Activated naive CD4-positive, alpha-beta T cell treated with anti-CD3 and anti-CD28 coated beads, Interleukin-2, amount 50 U/mL, for 24 hours (primary cell): ENCODE measurements at regions not wholly inside any gene's neighbourhood (a gene's known extent, or its start where the extent isn't known, plus 50 kb on each side); places are given as distances from the start of the nearest gene placed in this dataset.
A peak's percentile ranks its signal among the peaks of the same experiment; 100 is the strongest.

Experiments used
- H3K27ac Mint-ChIP-seq: one replicate; pipeline ENCODE4 v1.8.0; 2021; ENCODE audit warnings: mild to moderate bottlenecking, mixed read lengths
- H3K27me3 Mint-ChIP-seq: one replicate; pipeline ENCODE4 v1.8.0; 2021; ENCODE audit warnings: mixed read lengths
- H3K36me3 Mint-ChIP-seq: one replicate; pipeline ENCODE4 v1.8.0; 2021; ENCODE audit warnings: mixed read lengths
- H3K4me1 Mint-ChIP-seq: one replicate; pipeline ENCODE4 v1.8.0; 2021; ENCODE audit warnings: mixed read lengths
- H3K4me3 Mint-ChIP-seq: one replicate; pipeline ENCODE4 v1.8.0; 2021; ENCODE audit warnings: mild to moderate bottlenecking, mixed read lengths
- H3K9me3 Mint-ChIP-seq: one replicate; pipeline ENCODE4 v1.8.0; 2021; ENCODE audit warnings: mixed read lengths

GRCh38 chr13:103224804-103225203 lies 158.6 kb upstream of the SLC10A2 start:
- Mint-ChIP-seq H3K9me3 (peaks cover 9% of the 10 kb centered on the region), H3K4me1 (no peaks in the 10 kb centered on the region), H3K4me3 (no peak overlapping the region), H3K27ac (no peak overlapping the region), H3K27me3 (no peaks in the 10 kb centered on the region), H3K36me3 (no peaks in the 10 kb centered on the region)

- no peak overlapping the region for H3K27ac Mint-ChIP-seq
- no peaks in the 10 kb centered on the region for H3K4me1 Mint-ChIP-seq
- H3K4me3 Mint-ChIP-seq: no peak overlapping the region
- H3K27me3 Mint-ChIP-seq: no peaks in the 10 kb centered on the region
- no peaks in the 10 kb centered on the region for H3K36me3 Mint-ChIP-seq
- peaks cover 4% of the 10 kb centered on the region for H3K9me3 Mint-ChIP-seq
Measured at GRCh38 chr13:103222683-103223082, 156.5 kb upstream of the SLC10A2 start.

GRCh38 chr13:103218253-103218652 lies 152.0 kb upstream of the SLC10A2 start:
- Mint-ChIP-seq H3K27me3 (no peaks in the 10 kb centered on the region), H3K4me3 (no peak overlapping the region), H3K4me1 (no peaks in the 10 kb centered on the region), H3K27ac (no peak overlapping the region), H3K36me3 (no peaks in the 10 kb centered on the region), H3K9me3 (no peaks in the 10 kb centered on the region)

- no peaks in the 10 kb centered on the region for H3K27me3 Mint-ChIP-seq
- no peak overlapping the region for H3K27ac Mint-ChIP-seq
- H3K4me1 Mint-ChIP-seq: no peaks in the 10 kb centered on the region
- H3K9me3 Mint-ChIP-seq: no peaks in the 10 kb centered on the region
- H3K36me3 Mint-ChIP-seq: no peaks in the 10 kb centered on the region
- no peak overlapping the region for H3K4me3 Mint-ChIP-seq
Measured at GRCh38 chr13:103213152-103213551, 146.9 kb upstream of the SLC10A2 start.

GRCh38 chr13:103210348-103210747 lies 144.1 kb upstream of the SLC10A2 start:
- no peaks in the 10 kb centered on the region for H3K9me3 Mint-ChIP-seq
- no peaks in the 10 kb centered on the region for H3K27me3 Mint-ChIP-seq
- no peaks in the 10 kb centered on the region for H3K36me3 Mint-ChIP-seq

GRCh38 chr13:103203735-103204330 lies 137.6 kb upstream of the SLC10A2 start:
- no peak overlapping the region for H3K4me3 Mint-ChIP-seq
- H3K27me3 Mint-ChIP-seq: no peaks in the 10 kb centered on the region
- no peak overlapping the region for H3K27ac Mint-ChIP-seq
- peaks cover 4% of the 10 kb centered on the region for H3K9me3 Mint-ChIP-seq
- H3K36me3 Mint-ChIP-seq: no peaks in the 10 kb centered on the region
- no peaks in the 10 kb centered on the region for H3K4me1 Mint-ChIP-seq

More at GRCh38 chr13:103210348-103210747, 144.1 kb upstream of the SLC10A2 start:
- Mint-ChIP-seq H3K4me3 (no peak overlapping the region), H3K4me1 (no peaks in the 10 kb centered on the region), H3K27ac (no peak overlapping the region)

GRCh38 chr13:103200118-103200885 lies 134.1 kb upstream of the SLC10A2 start:
- H3K27me3 Mint-ChIP-seq: no peaks in the 10 kb centered on the region
- H3K27ac Mint-ChIP-seq: no peak overlapping the region
- H3K4me1 Mint-ChIP-seq: no peaks in the 10 kb centered on the region
- no peaks in the 10 kb centered on the region for H3K36me3 Mint-ChIP-seq
- H3K9me3 Mint-ChIP-seq: peaks cover 4% of the 10 kb centered on the region
- no peak overlapping the region for H3K4me3 Mint-ChIP-seq

- Mint-ChIP-seq H3K9me3 (peaks cover 4% of the 10 kb centered on the region), H3K36me3 (no peaks in the 10 kb centered on the region), H3K4me3 (no peak overlapping the region), H3K4me1 (no peaks in the 10 kb centered on the region), H3K27ac (peak overlapping the region; percentile 52), H3K27me3 (no peaks in the 10 kb centered on the region)
Measured at GRCh38 chr13:103199380-103200088, 133.3 kb upstream of the SLC10A2 start.

GRCh38 chr13:103196356-103196755 lies 130.1 kb upstream of the SLC10A2 start:
- Mint-ChIP-seq H3K27ac (no peak overlapping the region), H3K4me1 (no peaks in the 10 kb centered on the region), H3K4me3 (no peak overlapping the region), H3K27me3 (no peaks in the 10 kb centered on the region), H3K9me3 (no peaks in the 10 kb centered on the region), H3K36me3 (no peaks in the 10 kb centered on the region)

GRCh38 chr13:103195762-103196161 lies 129.5 kb upstream of the SLC10A2 start:
- no peak overlapping the region for H3K4me3 Mint-ChIP-seq
- H3K4me1 Mint-ChIP-seq: no peaks in the 10 kb centered on the region
- no peaks in the 10 kb centered on the region for H3K27me3 Mint-ChIP-seq
- no peaks in the 10 kb centered on the region for H3K9me3 Mint-ChIP-seq
- H3K27ac Mint-ChIP-seq: no peak overlapping the region
- H3K36me3 Mint-ChIP-seq: no peaks in the 10 kb centered on the region

- Mint-ChIP-seq H3K4me1 (no peaks in the 10 kb centered on the region), H3K27ac (no peak overlapping the region), H3K27me3 (no peaks in the 10 kb centered on the region), H3K9me3 (no peaks in the 10 kb centered on the region), H3K36me3 (no peaks in the 10 kb centered on the region), H3K4me3 (no peak overlapping the region)
Measured at GRCh38 chr13:103194871-103195270, 128.7 kb upstream of the SLC10A2 start.

GRCh38 chr13:103192511-103193135 lies 126.4 kb upstream of the SLC10A2 start:
- Mint-ChIP-seq H3K9me3 (no peaks in the 10 kb centered on the region), H3K4me3 (no peak overlapping the region), H3K27me3 (no peaks in the 10 kb centered on the region), H3K4me1 (no peaks in the 10 kb centered on the region), H3K27ac (no peak overlapping the region), H3K36me3 (no peaks in the 10 kb centered on the region)

- no peaks in the 10 kb centered on the region for H3K9me3 Mint-ChIP-seq
- no peak overlapping the region for H3K4me3 Mint-ChIP-seq
- no peaks in the 10 kb centered on the region for H3K4me1 Mint-ChIP-seq
- no peaks in the 10 kb centered on the region for H3K27me3 Mint-ChIP-seq
- no peaks in the 10 kb centered on the region for H3K36me3 Mint-ChIP-seq
- H3K27ac Mint-ChIP-seq: no peak overlapping the region
Measured at GRCh38 chr13:103190841-103191240, 124.6 kb upstream of the SLC10A2 start.

GRCh38 chr13:103188713-103189326 lies 122.6 kb upstream of the SLC10A2 start:
- H3K4me3 Mint-ChIP-seq: no peak overlapping the region
- H3K36me3 Mint-ChIP-seq: no peaks in the 10 kb centered on the region
- no peak overlapping the region for H3K27ac Mint-ChIP-seq
- no peaks in the 10 kb centered on the region for H3K9me3 Mint-ChIP-seq
- no peaks in the 10 kb centered on the region for H3K4me1 Mint-ChIP-seq
- H3K27me3 Mint-ChIP-seq: no peaks in the 10 kb centered on the region

- H3K9me3 Mint-ChIP-seq: no peaks in the 10 kb centered on the region
- no peaks in the 10 kb centered on the region for H3K27me3 Mint-ChIP-seq
- no peak overlapping the region for H3K4me3 Mint-ChIP-seq
- H3K4me1 Mint-ChIP-seq: no peaks in the 10 kb centered on the region
- no peak overlapping the region for H3K27ac Mint-ChIP-seq
- no peaks in the 10 kb centered on the region for H3K36me3 Mint-ChIP-seq
Measured at GRCh38 chr13:103187721-103188156, 121.5 kb upstream of the SLC10A2 start.
